H9 (cell line): ENCODE measurements at regions not wholly inside any gene's neighbourhood (a gene's known extent, or its start where the extent isn't known, plus 50 kb on each side); places are given as distances from the start of the nearest gene placed in this dataset.
"Not testable (repeated sequence)": the region's sequence is repeated elsewhere in the genome, so short reads cannot be mapped to it uniquely, and the experiment has no call there.

Experiments
- DNase-seq: peaks from one replicate; pipeline ENCODE4 v3.0.0-alpha.2; 2017
- H2AFZ ChIP-seq: one replicate; pipeline ENCODE4 v1.6.1; 2013; ENCODE audit warnings: mild to moderate bottlenecking, low read length, control low read depth, moderate library complexity
- H2AK5ac ChIP-seq: 2 replicates; pipeline ENCODE4 v1.6.1; 2013; ENCODE audit warnings: low read length, control low read depth, mixed read lengths; ENCODE audit not compliant: insufficient read length
- H2BK120ac ChIP-seq: one replicate; pipeline ENCODE4 v1.6.1; 2013; ENCODE audit warnings: low read depth, mild to moderate bottlenecking, low read length, control low read depth, inconsistent platforms; ENCODE audit not compliant: poor library complexity, severe bottlenecking
- H2BK12ac ChIP-seq: 2 replicates; pipeline ENCODE4 v1.6.1; 2013; ENCODE audit warnings: low read length, control low read depth, mixed read lengths, low read depth; ENCODE audit not compliant: insufficient read length
- H2BK15ac ChIP-seq: 2 replicates; pipeline ENCODE4 v1.6.1; 2013; ENCODE audit warnings: low read depth, low read length, control low read depth
- H2BK20ac ChIP-seq: one replicate; pipeline ENCODE4 v1.6.1; 2013; ENCODE audit warnings: low read depth, mild to moderate bottlenecking, low read length, control low read depth, inconsistent platforms; ENCODE audit not compliant: poor library complexity, severe bottlenecking
- H2BK5ac ChIP-seq: 2 replicates; pipeline ENCODE4 v1.6.1; 2013; ENCODE audit warnings: low read length, control low read depth, mixed read lengths; ENCODE audit not compliant: insufficient read length
- H3K14ac ChIP-seq: 2 replicates; pipeline ENCODE4 v1.6.1; 2013; ENCODE audit warnings: low read length, control low read depth; ENCODE audit not compliant: insufficient read depth
- H3K18ac ChIP-seq: 2 replicates; pipeline ENCODE4 v1.6.1; 2013; ENCODE audit warnings: low read depth, mild to moderate bottlenecking, mixed read lengths, low read length, control low read depth; ENCODE audit not compliant: insufficient read length
- H3K23ac ChIP-seq: 2 replicates; pipeline ENCODE4 v1.6.1; 2013; ENCODE audit warnings: low read length, control low read depth, mixed read lengths, low read depth; ENCODE audit not compliant: insufficient read length
- H3K23me2 ChIP-seq: 2 replicates; pipeline ENCODE4 v1.6.1; 2013; ENCODE audit warnings: low read depth, mild to moderate bottlenecking, mixed read lengths, low read length, control low read depth; ENCODE audit not compliant: insufficient read length, poor library complexity, severe bottlenecking
- H3K27ac ChIP-seq: 2 replicates; pipeline ENCODE4 v1.5.1; 2013; ENCODE audit warnings: low read length, control low read depth, mixed read lengths, low read depth; ENCODE audit not compliant: insufficient read length
- H3K27me3 ChIP-seq: 2 replicates; pipeline ENCODE4 v1.6.1; 2013; ENCODE audit warnings: low read length, control low read depth, inconsistent platforms; ENCODE audit not compliant: insufficient read depth
- H3K4ac ChIP-seq: 2 replicates; pipeline ENCODE4 v1.6.1; 2013; ENCODE audit warnings: low read depth, mild to moderate bottlenecking, control low read depth, inconsistent platforms, low read length, moderate library complexity
- H3K4me1 ChIP-seq: 2 replicates; pipeline ENCODE4 v1.6.1; 2013; ENCODE audit warnings: low read length, control low read depth, inconsistent platforms; ENCODE audit not compliant: insufficient read depth
- H3K4me2 ChIP-seq: 2 replicates; pipeline ENCODE4 v1.6.1; 2013; ENCODE audit warnings: low read length, control low read depth, mixed read lengths; ENCODE audit not compliant: insufficient read length, insufficient read depth
- H3K56ac ChIP-seq: 2 replicates; pipeline ENCODE4 v1.6.1; 2013; ENCODE audit warnings: low read depth, mild to moderate bottlenecking, mixed read lengths, low read length, control low read depth; ENCODE audit not compliant: insufficient read length
- H3K79me1 ChIP-seq: 2 replicates; pipeline ENCODE4 v1.6.1; 2013; ENCODE audit warnings: low read depth, mild to moderate bottlenecking, moderate library complexity, low read length, control low read depth, inconsistent platforms; ENCODE audit not compliant: insufficient read depth, poor library complexity, severe bottlenecking
- H3K79me2 ChIP-seq: 2 replicates; pipeline ENCODE4 v1.6.1; 2013; ENCODE audit warnings: low read length, control low read depth, inconsistent platforms; ENCODE audit not compliant: insufficient read depth
- H3K9ac ChIP-seq: 2 replicates; pipeline ENCODE4 v1.6.1; 2013; ENCODE audit warnings: low read length, control low read depth, mixed read lengths; ENCODE audit not compliant: insufficient read length; ENCODE audit errors: extremely low read depth
- H3K9me3 ChIP-seq: one replicate; pipeline ENCODE4 v1.6.1; 2013; ENCODE audit warnings: low read depth, low read length, inconsistent platforms; ENCODE audit not compliant: control insufficient read depth
- H3T11ph ChIP-seq: one replicate; pipeline ENCODE4 v1.6.1; 2013; ENCODE audit warnings: mild to moderate bottlenecking, low read length, control low read depth, inconsistent platforms
- H4K20me1 ChIP-seq: one replicate; pipeline ENCODE4 v1.6.1; 2013; ENCODE audit not compliant: control insufficient read depth, insufficient read length, insufficient read depth
- H4K5ac ChIP-seq: 2 replicates; pipeline ENCODE4 v1.6.1; 2013; ENCODE audit warnings: low read depth, mild to moderate bottlenecking, mixed read lengths, low read length, control low read depth; ENCODE audit not compliant: insufficient read length
- H4K8ac ChIP-seq: replicated peaks from 2 replicates; pipeline ENCODE4 v1.6.1; 2013; ENCODE audit warnings: low read length, control low read depth, mixed read lengths, low read depth; ENCODE audit not compliant: insufficient read length
- H4K91ac ChIP-seq: 2 replicates; pipeline ENCODE4 v1.6.1; 2013; ENCODE audit warnings: low read depth, mild to moderate bottlenecking, moderate library complexity, mixed read lengths, low read length, control low read depth; ENCODE audit not compliant: insufficient read length
- H3K27ac Mint-ChIP-seq, 3 experiments: 2 replicates in 2 of 3; 3 replicates in 1 of 3; pipeline ENCODE4 v1.8.0; 2020 to 2021; ENCODE audit warnings: mixed read lengths in 3 of 3, mild to moderate bottlenecking in 1 of 3, moderate library complexity in 1 of 3
- H3K27me3 Mint-ChIP-seq: 2 replicates; pipeline ENCODE4 v1.8.0; 2021; ENCODE audit warnings: low read depth, mild to moderate bottlenecking, moderate library complexity, mixed read lengths
- H3K36me3 Mint-ChIP-seq, 3 experiments: 2 replicates in 2 of 3; 3 replicates in 1 of 3; pipeline ENCODE4 v1.8.0; 2020 to 2021; ENCODE audit warnings: low read depth in 3 of 3, mixed read lengths in 3 of 3; ENCODE audit not compliant: insufficient read depth in 1 of 3
- H3K4me1 Mint-ChIP-seq, 2 experiments: 2 replicates each; pipeline ENCODE4 v1.8.0; 2020; ENCODE audit warnings: mixed read lengths in 2 of 2
- H3K4me3 Mint-ChIP-seq, 2 experiments: 2 replicates in 1 of 2; 3 replicates in 1 of 2; pipeline ENCODE4 v1.8.0; 2020 to 2021; ENCODE audit warnings: mild to moderate bottlenecking in 2 of 2, mixed read lengths in 2 of 2, moderate library complexity in 1 of 2
- H3K9me3 Mint-ChIP-seq, 2 experiments: 2 replicates in 1 of 2; 3 replicates in 1 of 2; pipeline ENCODE4 v1.8.0; 2020; ENCODE audit warnings: mild to moderate bottlenecking in 2 of 2, mixed read lengths in 2 of 2, moderate library complexity in 1 of 2
- WGBS: extraction: QIAGEN DNeasy Blood & Tissue Kit; methylation state at CpG from one replicate; pipeline ENCODE4 v1.1.7; 2013; ENCODE audit warnings: missing lambda C conversion rate, low lambda C conversion rate, mixed read lengths; ENCODE audit not compliant: insufficient read length; ENCODE audit errors: extremely low coverage; 5-methylcytosine and 5-hydroxymethylcytosine counted together
- TF ChIP-seq, protein P1 (sequence below): fragments of 200-600 bp; sonication (generic); conservative IDR thresholded peaks from 3 replicates; pipeline ENCODE4 v1.8.0; 2021; ENCODE audit warnings: antibody characterized with exemption, mild to moderate bottlenecking

DNA sequence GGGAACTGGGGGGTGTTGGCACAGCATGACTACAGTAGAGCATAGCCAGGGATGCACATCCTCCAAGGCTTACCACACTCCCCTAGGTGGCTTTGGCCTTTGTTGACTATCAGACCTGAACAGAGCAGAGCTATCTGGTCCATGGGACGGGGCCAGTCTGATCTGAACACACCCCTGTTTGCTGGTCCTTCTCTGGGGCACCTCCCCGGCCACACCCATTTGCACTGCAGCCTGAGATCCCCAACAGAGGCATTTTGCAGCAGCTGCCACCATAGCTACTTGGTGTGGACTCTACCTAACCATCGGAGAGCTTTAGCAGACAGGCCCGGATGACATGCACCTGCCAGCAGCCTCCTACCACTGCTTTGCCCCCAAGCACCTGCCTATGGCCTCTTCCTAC is 75.8 kb upstream of the NOX4 start:
- H3K4me1 ChIP-seq: no peaks in the 10 kb centered on the region
- H3K27me3 ChIP-seq: no peaks in the 10 kb centered on the region
- Mint-ChIP-seq H3K9me3 (no peaks in the 10 kb centered on the region), H3K4me1 (peaks cover 11 to 13% of the 10 kb centered on the region in 2 experiments), H3K36me3 (no peaks in the 10 kb centered on the region), H3K27me3 (peaks cover 1% of the 10 kb centered on the region; the same call in 1 of the 2 replicates), H3K4me3 (no peak overlapping the region), H3K27ac (no peak overlapping the region)
- H3K56ac ChIP-seq: no peak overlapping the region
- no peak overlapping the region for H4K91ac ChIP-seq
- no peak overlapping the region for H3K18ac ChIP-seq
- no CpG with 5 or more reads among the region's 4 CpGs for WGBS
- no peak overlapping the region for H3K4me2 ChIP-seq
- no peak overlapping the region for H3K23ac ChIP-seq
- no peak overlapping the region for H2BK12ac ChIP-seq
- H3K9me3 ChIP-seq: no peaks in the 10 kb centered on the region
- H4K8ac ChIP-seq: no peak overlapping the region
- no peak overlapping the region for H2BK5ac ChIP-seq
- H3K9ac ChIP-seq: no peak overlapping the region
- H2AFZ ChIP-seq: no peak overlapping the region
- H2BK20ac ChIP-seq: no peak overlapping the region
- no peaks in the 10 kb centered on the region for H3K79me1 ChIP-seq
- no peak overlapping the region for H2BK15ac ChIP-seq
- H3K23me2 ChIP-seq: no peaks in the 10 kb centered on the region
- H4K20me1 ChIP-seq: no peaks in the 10 kb centered on the region
- H3T11ph ChIP-seq: no peak overlapping the region
- no peaks in the 10 kb centered on the region for H3K79me2 ChIP-seq
- no peak overlapping the region for H2AK5ac ChIP-seq
- no peak for DNase-seq
- no peak overlapping the region for H4K5ac ChIP-seq
- no peak overlapping the region for H3K27ac ChIP-seq
- H2BK120ac ChIP-seq: no peak overlapping the region
- TF ChIP-seq, protein P1, sequence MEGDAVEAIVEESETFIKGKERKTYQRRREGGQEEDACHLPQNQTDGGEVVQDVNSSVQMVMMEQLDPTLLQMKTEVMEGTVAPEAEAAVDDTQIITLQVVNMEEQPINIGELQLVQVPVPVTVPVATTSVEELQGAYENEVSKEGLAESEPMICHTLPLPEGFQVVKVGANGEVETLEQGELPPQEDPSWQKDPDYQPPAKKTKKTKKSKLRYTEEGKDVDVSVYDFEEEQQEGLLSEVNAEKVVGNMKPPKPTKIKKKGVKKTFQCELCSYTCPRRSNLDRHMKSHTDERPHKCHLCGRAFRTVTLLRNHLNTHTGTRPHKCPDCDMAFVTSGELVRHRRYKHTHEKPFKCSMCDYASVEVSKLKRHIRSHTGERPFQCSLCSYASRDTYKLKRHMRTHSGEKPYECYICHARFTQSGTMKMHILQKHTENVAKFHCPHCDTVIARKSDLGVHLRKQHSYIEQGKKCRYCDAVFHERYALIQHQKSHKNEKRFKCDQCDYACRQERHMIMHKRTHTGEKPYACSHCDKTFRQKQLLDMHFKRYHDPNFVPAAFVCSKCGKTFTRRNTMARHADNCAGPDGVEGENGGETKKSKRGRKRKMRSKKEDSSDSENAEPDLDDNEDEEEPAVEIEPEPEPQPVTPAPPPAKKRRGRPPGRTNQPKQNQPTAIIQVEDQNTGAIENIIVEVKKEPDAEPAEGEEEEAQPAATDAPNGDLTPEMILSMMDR: no peak
- H3K14ac ChIP-seq: no peak overlapping the region
- no peak overlapping the region for H3K4ac ChIP-seq

GRCh38 chr11:89569387-89569786 is 78.2 kb upstream of the NOX4 start:
- H3K79me1 ChIP-seq, H3K4me3 Mint-ChIP-seq: not testable (repeated sequence)

More at GRCh38 chr11:89569387-89569786, 78.2 kb upstream of the NOX4 start:
- H3K4me2 ChIP-seq, H3K23ac ChIP-seq, H2BK120ac ChIP-seq, H3K27me3 Mint-ChIP-seq, H3K9ac ChIP-seq, H3K9me3 Mint-ChIP-seq, H3K4ac ChIP-seq, H3K4me1 ChIP-seq, H4K91ac ChIP-seq, H2BK20ac ChIP-seq, H3K56ac ChIP-seq, H3T11ph ChIP-seq, H3K18ac ChIP-seq, H4K5ac ChIP-seq, H2AFZ ChIP-seq, H3K27me3 ChIP-seq, H2BK15ac ChIP-seq, H3K4me1 Mint-ChIP-seq, H3K23me2 ChIP-seq, H4K8ac ChIP-seq, H3K14ac ChIP-seq, H3K9me3 ChIP-seq, H3K27ac ChIP-seq, H3K79me2 ChIP-seq, DNase-seq, H2AK5ac ChIP-seq, H2BK12ac ChIP-seq, H2BK5ac ChIP-seq, H4K20me1 ChIP-seq, H3K36me3 Mint-ChIP-seq, H3K27ac Mint-ChIP-seq: not testable (repeated sequence)
- WGBS: no CpG with 5 or more reads among the region's 5 CpGs
